ENCODE measurements at regions not wholly inside any gene's neighbourhood (a gene's known extent, or its start where the extent isn't known, plus 50 kb on each side); places are given as distances from the start of the nearest gene placed in this dataset.

- DNase-seq = no peak
Measured at GRCh38 chr12:43294916-43295315, 257.1 kb downstream of the ADAMTS20 start.

DNA sequence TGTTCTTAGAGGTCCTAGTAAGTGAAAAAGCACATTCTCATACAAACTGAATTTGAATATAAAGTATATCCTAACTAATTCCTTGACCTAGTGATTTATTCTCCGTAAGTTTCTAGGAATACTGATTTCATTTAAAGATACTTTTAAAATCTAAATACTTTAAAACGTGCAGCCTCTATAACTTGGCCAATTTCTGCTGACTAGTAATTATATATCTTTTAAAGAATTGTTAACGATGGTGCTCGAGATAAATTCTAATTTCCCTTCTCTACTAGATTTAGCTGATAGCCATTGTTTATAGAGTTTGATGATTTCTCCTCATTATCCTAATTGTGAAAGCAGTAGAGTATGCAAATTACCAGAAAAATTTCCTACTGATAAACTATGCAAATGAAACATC, 257.9 kb downstream of the ADAMTS20 start:
- no peak for DNase-seq

DNA sequence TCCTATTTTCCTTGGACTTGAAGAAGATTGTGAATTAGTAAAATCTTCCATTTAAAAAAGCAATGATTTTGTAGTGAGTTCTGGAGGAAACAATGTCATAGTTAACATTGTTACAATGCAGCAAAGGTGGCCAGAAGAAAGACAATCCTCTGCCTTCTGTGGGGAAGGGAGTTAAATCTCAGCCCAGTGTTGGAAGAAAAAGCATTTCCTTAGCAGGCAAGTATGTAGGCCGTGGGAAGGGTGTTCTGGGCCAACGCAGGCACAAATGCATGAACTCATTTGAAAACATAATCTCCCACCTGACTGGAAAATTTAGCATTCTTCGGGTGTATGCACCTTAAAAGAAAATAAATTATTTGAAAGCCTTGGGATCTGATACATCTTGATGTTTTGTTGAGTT, 258.6 kb downstream of the ADAMTS20 start:
- DNase-seq = no peak

DNA sequence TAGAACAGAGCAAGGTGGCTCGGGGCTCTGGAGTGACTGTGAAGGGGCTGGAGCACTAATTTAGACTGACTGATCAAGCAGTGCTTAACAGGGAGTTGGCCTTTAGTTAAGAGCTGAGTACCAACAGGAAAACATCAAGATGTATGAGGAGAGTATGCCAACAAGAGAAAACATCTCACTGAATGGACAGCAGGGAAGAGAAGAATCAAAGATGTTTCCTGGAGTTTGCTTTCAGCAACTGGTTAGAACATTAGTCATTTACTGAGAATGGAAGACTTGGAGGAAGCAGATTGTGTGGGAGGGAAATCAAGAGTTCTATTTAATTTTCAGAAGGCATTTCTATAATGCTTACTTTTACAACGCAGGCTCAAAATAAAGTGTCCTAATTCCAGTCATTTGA, 259.3 kb downstream of the ADAMTS20 start:
- no peak for DNase-seq

- DNase-seq = no peak
Measured at GRCh38 chr12:43291516-43291915, 260.5 kb downstream of the ADAMTS20 start.

DNA sequence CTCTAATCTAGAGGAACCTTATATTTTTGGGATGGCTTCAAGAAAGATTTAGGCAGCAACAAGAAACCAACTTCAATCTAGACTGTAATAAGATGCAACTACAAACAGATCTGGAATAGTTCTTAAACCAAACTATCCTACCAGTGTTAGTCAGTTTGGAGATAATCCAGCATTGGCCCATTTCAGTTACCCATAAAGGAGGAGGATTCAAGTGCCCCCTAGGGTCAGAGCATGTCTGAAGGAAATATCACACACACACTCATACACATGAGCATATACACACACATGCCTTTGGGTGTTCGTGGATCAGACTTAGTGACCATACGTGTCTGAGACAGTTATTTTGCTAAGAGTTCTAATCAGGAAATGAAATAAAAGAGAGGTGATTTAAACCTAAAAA, 261.2 kb downstream of the ADAMTS20 start:
- no peak for DNase-seq

GRCh38 chr12:43289426-43289801, 262.6 kb downstream of the ADAMTS20 start:
- DNase-seq = no peak

- no peak for DNase-seq
Measured at GRCh38 chr12:43288671-43289425, 263.2 kb downstream of the ADAMTS20 start.

- DNase-seq = no peak
Measured at GRCh38 chr12:43287706-43288383, 264.2 kb downstream of the ADAMTS20 start.

- DNase-seq = no peak
Measured at GRCh38 chr12:43286986-43287385, 265.0 kb downstream of the ADAMTS20 start.

DNA sequence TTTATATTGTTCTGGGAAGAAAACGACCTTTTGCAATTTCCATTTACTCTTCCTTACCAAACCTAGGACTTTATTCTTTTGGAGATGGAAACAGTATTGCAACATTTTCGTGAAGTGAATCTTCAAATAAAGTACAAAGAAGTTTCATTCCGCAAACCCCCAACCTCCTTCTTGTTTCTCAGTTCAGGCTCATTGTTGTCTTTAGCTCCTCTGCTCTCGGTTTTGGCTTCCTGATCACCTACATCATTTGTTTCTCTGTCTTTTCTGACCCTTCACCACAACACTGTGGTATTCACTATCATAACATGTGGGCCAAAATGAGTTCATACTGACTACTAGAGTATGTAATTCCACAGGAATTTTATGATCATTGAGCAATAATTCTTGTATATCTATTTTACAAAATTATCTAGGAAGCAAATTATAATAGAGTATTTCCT, 266.8 kb downstream of the ADAMTS20 start:
- DNase-seq = no peak

DNA sequence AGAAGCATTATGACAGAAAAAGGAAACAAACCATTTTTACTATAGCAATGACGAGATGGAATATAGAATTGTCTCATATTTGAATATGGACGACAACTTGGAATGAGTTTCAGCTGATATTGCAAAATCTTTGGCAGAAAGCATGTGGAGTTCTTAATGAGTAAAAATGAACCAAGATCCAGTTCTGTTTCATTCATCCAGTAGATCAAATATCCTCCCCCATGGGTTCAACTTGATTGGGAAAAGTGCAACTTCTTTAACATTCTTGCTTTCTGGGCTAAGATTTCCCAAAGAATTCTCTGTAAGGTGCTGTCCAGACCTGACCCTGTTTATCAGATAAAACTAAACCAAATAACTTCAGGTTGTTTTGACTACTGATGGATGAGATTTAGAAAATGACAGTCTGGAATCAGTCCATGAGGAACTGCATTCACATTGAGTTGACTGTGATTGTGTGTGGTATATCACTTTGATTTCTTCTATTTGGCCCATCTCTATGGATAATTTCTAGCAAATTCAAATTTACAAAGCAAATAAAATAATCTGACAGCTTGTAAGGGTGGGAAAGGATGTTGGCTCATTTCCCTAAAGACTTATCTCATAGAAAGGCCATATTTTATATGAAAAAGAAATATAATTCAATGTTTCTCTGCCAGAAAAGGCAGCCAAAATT, 267.4 kb downstream of the ADAMTS20 start:
- no peak for DNase-seq

DNA sequence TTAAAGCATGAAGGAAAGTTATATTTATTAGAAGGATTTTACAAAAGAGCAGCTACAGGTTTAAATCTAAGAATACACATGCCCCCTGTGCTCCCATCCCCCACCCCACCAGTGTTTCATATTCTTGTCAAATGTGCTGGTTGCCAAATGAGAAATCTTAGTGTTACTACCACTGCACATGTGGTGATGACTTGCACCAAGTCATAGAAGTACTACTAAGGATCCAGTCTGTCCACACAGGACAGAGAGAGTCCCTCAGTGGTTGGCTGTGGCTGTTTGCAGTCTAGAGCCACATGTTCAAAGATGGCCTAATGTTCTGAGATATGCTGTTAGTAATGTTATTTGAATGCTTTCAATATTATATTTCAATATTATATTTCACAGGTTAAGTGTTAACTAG, 268.8 kb downstream of the ADAMTS20 start:
- no peak for DNase-seq

GRCh38 chr12:43282106-43282505, 269.9 kb downstream of the ADAMTS20 start:
- DNase-seq = no peak

GRCh38 chr12:43281563-43281962, 270.4 kb downstream of the ADAMTS20 start:
- DNase-seq = no peak

- no peak for DNase-seq
Measured at GRCh38 chr12:43278541-43278832, 273.5 kb downstream of the ADAMTS20 start.

- DNase-seq = no peak
Measured at GRCh38 chr12:43277651-43278540, 274.1 kb downstream of the ADAMTS20 start.

GRCh38 chr12:43273467-43273866, 278.5 kb downstream of the ADAMTS20 start:
- no peak for DNase-seq

- DNase-seq = no peak
Measured at GRCh38 chr12:43271659-43272058, 280.3 kb downstream of the ADAMTS20 start.

GRCh38 chr12:43267818-43268217, 284.2 kb downstream of the ADAMTS20 start:
- DNase-seq = no peak

GRCh38 chr12:43261701-43262100, 290.3 kb downstream of the ADAMTS20 start:
- DNase-seq = no peak

GRCh38 chr12:43255522-43256111, 296.4 kb downstream of the ADAMTS20 start:
- no peak for DNase-seq

GRCh38 chr12:43252585-43252984, 299.4 kb downstream of the ADAMTS20 start:
- no peak for DNase-seq
